ENCODE measurements at regions not wholly inside any gene's neighbourhood (a gene's known extent, or its start where the extent isn't known, plus 50 kb on each side); places are given as distances from the start of the nearest gene placed in this dataset.
"Not testable (repeated sequence)": the region's sequence is repeated elsewhere in the genome, so short reads cannot be mapped to it uniquely, and the experiment has no call there.

DNA sequence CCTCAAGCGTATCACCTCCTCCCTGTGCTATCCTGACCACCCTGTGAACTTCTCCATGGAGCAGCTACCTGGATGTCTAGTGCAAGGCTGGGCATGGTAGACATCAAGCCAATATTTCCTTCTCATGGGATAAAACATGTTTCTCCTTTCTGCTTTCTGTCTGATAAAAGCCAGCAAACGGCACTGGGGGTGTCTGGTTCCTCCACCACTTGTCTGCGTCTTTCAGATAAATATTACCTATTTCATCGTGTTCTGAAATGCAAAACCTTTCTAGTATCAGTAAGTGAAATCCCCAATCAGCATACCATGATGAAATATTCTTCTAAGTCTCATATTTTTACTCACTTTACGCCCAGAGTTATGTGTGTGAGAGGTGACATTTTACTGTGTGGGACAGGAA is 340.2 kb downstream of the BCL2L11 start:
- TF ChIP-seq, protein P1, sequence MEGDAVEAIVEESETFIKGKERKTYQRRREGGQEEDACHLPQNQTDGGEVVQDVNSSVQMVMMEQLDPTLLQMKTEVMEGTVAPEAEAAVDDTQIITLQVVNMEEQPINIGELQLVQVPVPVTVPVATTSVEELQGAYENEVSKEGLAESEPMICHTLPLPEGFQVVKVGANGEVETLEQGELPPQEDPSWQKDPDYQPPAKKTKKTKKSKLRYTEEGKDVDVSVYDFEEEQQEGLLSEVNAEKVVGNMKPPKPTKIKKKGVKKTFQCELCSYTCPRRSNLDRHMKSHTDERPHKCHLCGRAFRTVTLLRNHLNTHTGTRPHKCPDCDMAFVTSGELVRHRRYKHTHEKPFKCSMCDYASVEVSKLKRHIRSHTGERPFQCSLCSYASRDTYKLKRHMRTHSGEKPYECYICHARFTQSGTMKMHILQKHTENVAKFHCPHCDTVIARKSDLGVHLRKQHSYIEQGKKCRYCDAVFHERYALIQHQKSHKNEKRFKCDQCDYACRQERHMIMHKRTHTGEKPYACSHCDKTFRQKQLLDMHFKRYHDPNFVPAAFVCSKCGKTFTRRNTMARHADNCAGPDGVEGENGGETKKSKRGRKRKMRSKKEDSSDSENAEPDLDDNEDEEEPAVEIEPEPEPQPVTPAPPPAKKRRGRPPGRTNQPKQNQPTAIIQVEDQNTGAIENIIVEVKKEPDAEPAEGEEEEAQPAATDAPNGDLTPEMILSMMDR (IDR thresholded peaks at IDR 0.05), result not testable (repeated sequence)
- not testable (repeated sequence) for TF ChIP-seq EZH2phosphoT487, EZH2 (IDR thresholded peaks at IDR 0.05)

All from neural progenitor cell (in vitro differentiated cells).